GM18502 (cell line): ENCODE measurements at regions not wholly inside any gene's neighbourhood (a gene's known extent, or its start where the extent isn't known, plus 50 kb on each side); places are given as distances from the start of the nearest gene placed in this dataset.
"Not testable (repeated sequence)": the region's sequence is repeated elsewhere in the genome, so short reads cannot be mapped to it uniquely, and the experiment has no call there.

Experiments
- ATAC-seq: cut with Tn5 transposase; IDR thresholded peaks from one replicate; pipeline ENCODE4 v1.9.1; 2021; ENCODE audit warnings: mild to moderate bottlenecking; ENCODE audit not compliant: unreplicated experiment, poor library complexity

- peak; percentile 74 for ATAC-seq
Observed at GRCh38 chr2:167331636-167332232, 443.5 kb downstream of the XIRP2 start.

- ATAC-seq = not testable (repeated sequence)
Observed at GRCh38 chr2:167328808-167329207, 440.5 kb downstream of the XIRP2 start.

- ATAC-seq = no peak
Observed at GRCh38 chr2:167322795-167323194, 434.5 kb downstream of the XIRP2 start.

- ATAC-seq = no peak
Observed at GRCh38 chr2:167318581-167318980, 430.3 kb downstream of the XIRP2 start.

GRCh38 chr2:167310442-167310841 is 422.2 kb downstream of the XIRP2 start:
- no peak for ATAC-seq
